ENCODE measurements at regions not wholly inside any gene's neighbourhood (a gene's known extent, or its start where the extent isn't known, plus 50 kb on each side); places are given as distances from the start of the nearest gene placed in this dataset.

- no peak for TF ChIP-seq POLR2A (IDR thresholded peaks at IDR 0.05; ENCODE audit: extremely low read depth, insufficient read length)
- no peak for TF ChIP-seq CTCF (IDR thresholded peaks at IDR 0.05; ENCODE audit: low read depth, low read length)
Observed at GRCh38 chr12:85663631-85664030, 172.6 kb downstream of the RASSF9 start.
